GM18907 (cell line): ENCODE measurements at regions not wholly inside any gene's neighbourhood (a gene's known extent, or its start where the extent isn't known, plus 50 kb on each side); places are given as distances from the start of the nearest gene placed in this dataset.
"Not testable (repeated sequence)": the region's sequence is repeated elsewhere in the genome, so short reads cannot be mapped to it uniquely, and the experiment has no call there.

Experiments used
- ATAC-seq: cut with Tn5 transposase; IDR thresholded peaks from one replicate; pipeline ENCODE4 v1.9.1; 2021; ENCODE audit warnings: mild to moderate bottlenecking, moderate library complexity; ENCODE audit not compliant: unreplicated experiment

DNA sequence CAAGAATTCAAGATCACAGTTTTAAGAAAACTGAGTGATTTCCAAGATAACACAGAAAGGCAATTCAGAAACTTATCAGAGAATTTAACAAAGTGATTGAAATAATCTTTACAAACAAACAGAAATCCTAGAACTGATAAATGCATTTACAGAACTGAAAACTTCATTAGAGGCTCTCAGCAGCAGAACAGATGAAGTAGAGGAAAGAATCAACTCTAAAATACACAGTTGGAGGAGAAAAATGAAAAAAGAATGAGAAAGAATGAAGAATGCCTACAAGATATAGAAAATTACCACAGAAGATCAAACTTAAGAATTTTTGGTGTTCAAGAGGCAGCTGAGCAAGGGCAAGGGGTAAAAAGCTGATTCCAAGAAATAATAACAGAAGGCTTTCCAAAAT is 168.8 kb downstream of the POLR2M start:
- ATAC-seq: no peak

DNA sequence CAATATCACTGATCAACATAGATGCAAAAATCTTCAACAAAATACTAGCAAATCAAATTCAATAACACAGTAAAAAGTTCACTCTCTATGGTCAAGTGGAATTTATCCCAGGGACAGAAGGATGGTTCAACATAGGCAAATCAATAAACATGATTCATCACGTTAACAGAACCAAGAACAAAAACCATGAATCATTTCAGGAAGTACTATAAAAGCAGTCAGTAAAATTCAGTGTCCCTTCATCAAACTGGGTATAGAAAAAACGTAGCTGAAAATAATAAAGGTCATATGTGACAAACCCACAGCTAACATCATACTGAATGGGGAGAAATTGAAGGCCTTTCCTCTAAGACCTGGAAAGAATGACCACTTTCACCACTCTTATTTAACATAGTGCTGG is 172.1 kb downstream of the POLR2M start:
- no peak for ATAC-seq

DNA sequence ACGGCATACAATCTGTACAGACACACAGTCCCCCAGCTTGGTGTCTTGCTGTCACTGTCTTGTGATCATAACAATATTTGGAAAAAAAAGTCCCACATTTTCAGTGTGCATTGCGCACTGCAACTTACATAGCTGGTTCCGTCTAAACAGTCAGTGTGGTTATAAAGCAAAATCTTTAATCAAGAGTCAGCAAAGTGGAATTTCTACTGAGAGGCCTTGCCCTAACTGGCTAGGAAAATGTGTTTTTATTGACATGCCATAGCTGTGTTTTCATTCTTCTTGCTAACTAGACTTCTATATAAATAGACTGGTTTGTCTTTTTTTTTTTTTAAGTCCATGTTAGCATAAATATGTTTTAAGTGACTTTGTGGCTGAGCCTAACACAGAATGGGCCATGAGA is 174.8 kb downstream of the POLR2M start:
- no peak for ATAC-seq

DNA sequence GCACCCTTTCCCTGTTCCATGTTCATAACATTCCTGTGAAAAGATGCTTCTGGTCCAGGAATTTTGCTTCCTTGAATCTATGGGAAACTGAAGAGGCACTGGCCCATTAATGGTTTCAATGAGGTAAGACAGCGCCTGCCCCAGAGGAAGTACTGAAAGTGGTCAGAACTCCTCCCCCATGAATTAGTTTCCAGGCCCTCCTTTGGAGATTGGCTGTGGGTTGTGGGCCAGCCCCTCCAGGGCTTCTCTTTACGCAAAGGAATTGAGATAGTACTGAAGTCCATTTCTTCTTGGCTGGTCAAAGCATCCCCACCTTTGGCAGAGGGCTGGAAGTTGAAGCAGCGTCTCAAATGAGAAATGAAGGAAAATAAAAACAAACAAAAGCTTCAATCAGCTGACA is 175.5 kb downstream of the POLR2M start:
- ATAC-seq: no peak

DNA sequence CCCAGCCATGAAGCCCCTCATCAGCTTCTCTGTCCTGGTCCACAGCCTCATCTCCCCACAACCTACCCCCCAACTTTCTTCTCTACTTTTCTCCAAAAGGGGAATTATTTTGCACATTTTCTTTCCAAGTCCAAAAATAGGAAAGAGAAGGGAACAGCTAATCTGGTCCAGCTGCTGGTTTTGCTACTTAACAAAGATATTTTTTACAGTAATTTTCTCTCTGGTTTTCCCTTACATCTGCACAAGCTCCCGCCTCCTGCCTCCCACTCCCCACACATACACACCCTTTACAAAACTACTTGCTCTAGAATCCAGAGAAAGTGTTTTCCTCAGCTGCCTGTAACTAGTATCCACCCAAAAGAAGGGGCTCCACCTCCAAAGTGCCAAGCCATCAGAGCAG is 177.2 kb downstream of the POLR2M start:
- ATAC-seq: no peak

DNA sequence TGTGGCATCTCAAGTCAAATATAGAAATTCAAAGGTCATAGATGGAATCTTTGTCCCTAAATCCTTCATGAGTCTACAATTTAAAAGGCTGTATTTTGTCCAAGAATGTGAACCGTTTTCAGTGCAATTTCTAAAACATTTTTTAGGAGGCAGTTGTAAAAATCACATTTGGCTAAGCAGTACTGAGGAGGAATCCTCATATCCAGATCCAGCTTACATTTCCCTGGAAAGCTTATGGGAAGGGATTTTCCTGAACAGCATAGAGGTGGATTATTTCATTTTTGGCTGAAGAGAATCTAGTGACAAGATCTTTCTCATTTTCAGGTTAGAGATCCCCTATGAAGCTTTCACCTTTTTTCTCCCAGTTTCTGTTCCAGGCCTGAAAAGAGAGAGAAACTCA is 178.4 kb downstream of the POLR2M start:
- no peak for ATAC-seq

DNA sequence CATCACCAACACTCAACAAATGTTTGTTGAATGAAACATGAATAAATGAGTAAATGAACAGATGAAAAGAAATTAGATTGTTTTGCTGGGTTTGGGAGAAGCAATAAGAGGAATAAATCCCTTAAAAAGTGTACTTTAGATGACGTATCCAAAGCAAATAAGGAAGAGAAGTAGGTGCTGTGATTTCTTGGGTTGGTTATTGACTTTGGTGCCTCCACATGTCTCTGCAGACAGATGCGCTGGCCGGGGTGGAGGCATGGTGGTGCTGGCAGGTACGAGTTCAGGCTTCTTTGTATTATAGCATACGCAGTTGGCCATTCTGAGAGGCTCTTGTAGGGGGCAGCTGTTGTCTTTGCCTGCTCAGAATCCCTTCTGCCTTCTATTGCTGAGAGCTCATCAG is 178.9 kb downstream of the POLR2M start:
- no peak for ATAC-seq

DNA sequence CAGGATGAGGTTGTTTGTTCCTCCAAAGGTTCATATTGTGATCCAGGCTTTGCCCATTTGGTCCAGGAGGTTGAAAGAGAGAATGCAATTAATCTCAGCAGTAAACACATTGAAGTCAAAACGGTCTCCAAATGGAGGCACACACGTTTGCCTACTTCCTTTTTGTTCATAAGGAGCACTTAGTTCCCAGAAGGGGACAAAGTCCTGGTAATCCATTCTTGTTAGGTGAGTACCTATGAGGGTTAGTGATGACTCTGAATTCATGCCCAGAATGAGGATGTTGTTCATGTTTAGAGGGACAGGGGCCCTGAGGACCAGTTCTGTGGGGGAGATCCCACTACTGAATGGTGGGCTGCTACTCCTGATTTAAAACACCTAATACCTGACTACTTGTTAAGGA is 177.7 kb downstream of the ALDH1A2 start:
- no peak for ATAC-seq

DNA sequence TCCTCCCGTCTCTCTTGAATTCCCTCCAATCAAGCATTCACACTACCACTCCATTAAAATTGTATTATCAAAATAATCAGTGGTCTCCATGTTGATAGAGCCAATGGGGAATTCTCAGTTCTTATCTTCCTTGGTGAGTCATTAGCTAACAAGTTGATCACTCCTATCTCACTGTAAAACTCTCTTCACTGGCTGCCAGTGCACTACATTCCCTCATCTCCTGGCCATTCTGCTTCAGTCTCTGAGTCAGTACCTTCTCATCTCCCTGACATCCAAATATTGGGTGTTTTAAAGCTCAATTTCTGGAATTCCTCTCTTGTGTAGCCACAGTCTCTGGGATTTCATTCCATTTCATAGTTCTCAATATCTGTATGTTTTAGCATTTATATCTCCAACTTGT is 175.2 kb downstream of the ALDH1A2 start:
- ATAC-seq: no peak

DNA sequence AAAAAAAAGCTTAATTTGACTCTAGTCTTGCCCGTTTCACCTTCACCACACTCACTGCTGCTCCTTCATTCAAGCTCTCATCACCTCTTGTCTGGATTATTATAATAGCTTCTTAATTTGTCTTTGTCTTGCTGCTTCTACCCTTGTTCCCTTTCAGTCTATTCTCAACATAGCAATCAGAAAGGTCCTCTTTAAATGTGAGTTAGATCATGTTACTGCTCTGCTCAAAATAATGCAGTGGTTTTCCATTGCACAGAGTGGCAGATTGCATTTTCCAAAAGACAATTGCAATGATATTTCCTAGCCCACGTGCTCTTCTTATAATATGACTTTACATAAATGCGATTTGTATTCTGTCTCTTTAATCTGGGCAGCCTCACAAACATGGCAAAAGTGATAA is 174.6 kb downstream of the ALDH1A2 start:
- ATAC-seq: no peak

DNA sequence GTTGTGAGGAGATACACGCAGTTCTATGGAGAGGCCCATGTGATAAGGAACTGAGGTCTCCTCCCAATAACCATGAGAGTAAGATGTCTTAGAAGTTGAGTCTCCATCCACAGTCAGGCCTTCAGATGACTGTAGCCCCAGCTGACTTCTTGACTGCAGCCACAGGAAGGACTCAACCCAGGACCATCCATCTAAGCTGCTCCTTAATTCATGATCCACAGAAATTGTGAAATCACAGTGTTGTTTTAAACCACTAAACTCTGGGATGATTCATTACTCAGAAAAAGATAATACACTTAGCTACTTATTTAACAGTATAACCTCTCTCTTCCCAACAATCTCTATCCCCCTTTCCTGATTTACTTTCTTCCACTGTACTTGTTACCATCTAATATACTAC is 173.3 kb downstream of the ALDH1A2 start:
- no peak for ATAC-seq

DNA sequence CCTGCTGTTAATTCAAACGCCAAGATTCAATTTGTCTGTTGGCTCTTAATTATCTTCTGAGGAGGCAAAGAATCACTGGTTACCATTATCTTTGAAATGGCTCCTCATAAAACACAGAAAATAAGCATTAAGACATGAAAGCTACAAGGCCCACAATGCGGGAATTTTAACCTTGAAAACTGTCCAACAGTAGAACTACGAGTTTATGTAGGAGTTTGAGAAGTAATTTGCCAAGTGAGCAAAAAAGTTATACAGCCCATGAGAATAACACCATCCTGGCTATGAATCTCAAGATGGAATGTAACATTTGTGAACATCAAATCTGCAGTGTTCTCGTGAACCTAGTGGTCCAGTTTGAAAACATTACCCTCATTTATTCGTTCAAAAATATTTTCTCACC is 172.5 kb downstream of the ALDH1A2 start:
- no peak for ATAC-seq

DNA sequence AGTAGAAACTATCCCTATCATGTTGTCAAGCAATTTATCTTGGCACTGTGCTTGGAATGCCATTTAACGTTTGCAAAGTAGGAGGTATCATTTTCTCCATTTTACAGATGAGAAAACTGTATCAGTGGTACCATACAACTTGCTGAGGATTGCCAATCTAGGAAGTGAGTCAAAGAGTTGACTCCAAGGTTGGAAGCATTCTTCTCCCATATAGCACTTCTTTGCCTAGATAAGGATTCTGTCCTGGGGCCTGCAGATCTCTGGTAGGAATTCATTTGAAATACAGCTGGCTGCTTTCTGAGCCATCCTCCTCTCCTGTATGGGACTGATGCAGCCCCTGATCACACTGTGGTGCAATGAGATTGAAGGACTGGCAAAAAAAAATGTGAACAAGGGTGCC is 170.2 kb downstream of the ALDH1A2 start:
- ATAC-seq: no peak

DNA sequence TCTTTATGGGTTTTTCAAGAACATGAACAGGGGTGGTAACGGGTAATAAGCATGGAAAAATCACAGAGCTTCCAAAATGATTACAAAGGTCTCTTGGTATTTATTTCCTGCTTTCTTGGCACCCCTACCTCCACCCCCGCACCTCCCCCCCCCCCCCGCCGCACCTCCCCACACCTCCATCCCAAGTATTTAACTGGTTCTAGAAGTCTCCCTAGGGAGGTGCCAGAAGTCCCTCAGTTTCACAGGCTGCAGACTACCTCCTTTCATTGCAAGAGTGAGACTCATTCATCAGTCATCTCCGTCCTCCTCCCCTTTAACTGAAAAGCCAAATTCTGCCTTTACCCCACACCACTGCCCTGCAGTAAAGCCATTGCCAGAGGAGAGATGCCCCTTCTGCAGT is 169.4 kb downstream of the ALDH1A2 start:
- no peak for ATAC-seq

DNA sequence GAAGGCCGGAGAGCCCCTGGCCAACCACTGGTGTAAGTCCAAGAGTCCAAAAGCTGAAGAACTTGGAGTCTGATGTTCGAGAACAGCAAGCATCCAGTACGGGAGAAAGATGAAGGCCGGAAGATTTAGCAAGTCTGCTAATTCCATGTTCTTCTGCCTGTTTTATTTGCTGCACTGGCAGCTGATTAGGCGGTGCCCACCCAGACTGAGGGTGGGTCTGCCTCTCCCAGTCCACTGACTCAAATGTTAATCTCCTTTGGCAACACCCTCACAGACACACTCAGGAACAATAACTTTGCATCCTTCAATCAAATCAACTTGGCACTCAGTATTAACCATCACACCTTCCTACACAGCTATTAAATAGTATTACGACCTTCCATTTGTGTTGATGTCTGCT is 168.6 kb downstream of the ALDH1A2 start:
- ATAC-seq: not testable (repeated sequence)

DNA sequence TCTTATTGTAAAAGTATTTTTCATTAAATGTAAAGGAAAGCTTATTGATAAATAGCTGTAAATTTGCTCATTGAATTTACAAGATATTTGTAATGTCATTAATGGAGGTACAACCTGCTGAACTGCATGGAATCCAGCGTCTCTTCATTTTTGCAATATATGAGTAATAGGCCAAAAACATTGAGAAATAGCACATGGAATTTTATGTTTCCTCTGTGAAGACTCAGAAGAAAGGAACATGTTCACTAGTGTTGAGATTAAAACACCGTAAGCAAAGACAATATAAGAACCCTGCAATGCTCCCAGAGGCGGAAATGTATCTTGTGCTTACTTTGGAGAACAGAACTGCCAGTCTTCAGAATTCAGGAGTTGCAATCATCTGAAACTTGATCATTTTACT is 167.6 kb downstream of the ALDH1A2 start:
- no peak for ATAC-seq

DNA sequence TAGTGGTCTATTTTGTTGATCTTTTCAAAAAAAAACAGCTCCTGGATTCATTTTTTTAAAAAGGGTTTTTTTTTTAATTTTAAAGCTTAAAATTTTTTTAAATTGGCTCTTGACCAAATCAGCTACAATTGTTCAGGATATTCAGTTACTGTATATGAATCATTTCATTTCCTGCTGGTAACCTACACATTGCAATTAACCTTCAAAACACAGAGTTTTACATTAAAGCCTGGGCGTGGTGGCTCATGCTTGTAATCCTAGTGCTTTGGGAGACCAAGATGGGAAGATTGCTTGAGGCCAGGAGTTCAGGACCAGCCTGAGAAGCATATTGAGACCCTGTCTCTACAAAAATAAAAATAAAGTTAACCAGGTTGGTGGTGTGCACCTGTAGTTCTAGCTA is 163.4 kb downstream of the ALDH1A2 start:
- no peak for ATAC-seq
